A673 (cell line): ENCODE measurements at regions not wholly inside any gene's neighbourhood (a gene's known extent, or its start where the extent isn't known, plus 50 kb on each side); places are given as distances from the start of the nearest gene placed in this dataset.

Source experiments
- CTCF ChIP-seq: fragments of 300-800, 200-600 bp; sonication (generic); conservative IDR thresholded peaks from 2 replicates; pipeline ENCODE4 v1.5.1; 2017; ENCODE audit warnings: low read depth, mild to moderate bottlenecking, antibody characterized with exemption, low read length, moderate library complexity, mixed read lengths
- EZH2 ChIP-seq: fragments of 200-600 bp; sonication (generic); IDR thresholded peaks from 2 replicates; pipeline ENCODE4 v1.6.1; 2017; ENCODE audit warnings: borderline replicate concordance, low read depth, mild to moderate bottlenecking, mixed read lengths, antibody characterized with exemption, low read length; ENCODE audit not compliant: poor library complexity, severe bottlenecking

- TF ChIP-seq CTCF: no peak
- no peak for TF ChIP-seq EZH2
Observed at GRCh38 chr10:37456456-37456855, 331.1 kb downstream of the ANKRD30A start.
